ENCODE measurements at regions not wholly inside any gene's neighbourhood (a gene's known extent, or its start where the extent isn't known, plus 50 kb on each side); places are given as distances from the start of the nearest gene placed in this dataset.

DNA sequence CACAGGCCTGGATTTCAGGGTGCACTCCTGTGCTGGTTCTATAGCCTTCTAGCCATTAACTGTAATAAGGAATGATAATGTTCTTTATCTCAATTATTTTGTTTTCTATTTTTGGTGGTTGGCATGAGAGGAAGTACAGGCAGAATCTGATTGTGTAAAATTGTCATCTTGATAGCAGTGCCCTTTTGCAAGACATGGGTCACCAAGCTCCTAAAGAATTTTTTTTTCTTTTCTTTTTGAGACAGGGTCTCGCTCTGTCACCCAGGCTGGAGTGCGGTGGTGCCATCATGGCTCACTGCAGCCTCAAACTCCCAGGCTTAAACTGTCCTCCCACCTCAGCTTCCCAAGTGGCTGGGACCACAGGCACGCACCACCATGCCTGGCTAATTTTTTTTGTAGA, 206.7 kb upstream of the JARID2 start:
- no peaks in the 10 kb centered on the region for H4K20me1 ChIP-seq (ENCODE audit: low read depth, low read length)
- no peaks in the 10 kb centered on the region for H3K9me3 ChIP-seq (ENCODE audit: insufficient read depth, low read length)
- H3K9me2 ChIP-seq (replicated peaks; ENCODE audit: insufficient read depth, low read length) = no peaks in the 10 kb centered on the region
- no peaks in the 10 kb centered on the region for H3F3A ChIP-seq (ENCODE audit: insufficient read depth)
- no peak overlapping the region for H2AFZ ChIP-seq (ENCODE audit: low read depth, low read length, severe bottlenecking)
- TF ChIP-seq, protein P1, sequence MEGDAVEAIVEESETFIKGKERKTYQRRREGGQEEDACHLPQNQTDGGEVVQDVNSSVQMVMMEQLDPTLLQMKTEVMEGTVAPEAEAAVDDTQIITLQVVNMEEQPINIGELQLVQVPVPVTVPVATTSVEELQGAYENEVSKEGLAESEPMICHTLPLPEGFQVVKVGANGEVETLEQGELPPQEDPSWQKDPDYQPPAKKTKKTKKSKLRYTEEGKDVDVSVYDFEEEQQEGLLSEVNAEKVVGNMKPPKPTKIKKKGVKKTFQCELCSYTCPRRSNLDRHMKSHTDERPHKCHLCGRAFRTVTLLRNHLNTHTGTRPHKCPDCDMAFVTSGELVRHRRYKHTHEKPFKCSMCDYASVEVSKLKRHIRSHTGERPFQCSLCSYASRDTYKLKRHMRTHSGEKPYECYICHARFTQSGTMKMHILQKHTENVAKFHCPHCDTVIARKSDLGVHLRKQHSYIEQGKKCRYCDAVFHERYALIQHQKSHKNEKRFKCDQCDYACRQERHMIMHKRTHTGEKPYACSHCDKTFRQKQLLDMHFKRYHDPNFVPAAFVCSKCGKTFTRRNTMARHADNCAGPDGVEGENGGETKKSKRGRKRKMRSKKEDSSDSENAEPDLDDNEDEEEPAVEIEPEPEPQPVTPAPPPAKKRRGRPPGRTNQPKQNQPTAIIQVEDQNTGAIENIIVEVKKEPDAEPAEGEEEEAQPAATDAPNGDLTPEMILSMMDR (IDR thresholded peaks at IDR 0.05; ENCODE audit: insufficient read depth, low read length, poor library complexity, severe bottlenecking) = no peak
- no peak for TF ChIP-seq EZH2phosphoT487 (conservative IDR thresholded peaks at IDR 0.05; ENCODE audit: low read length)
- H3K4me2 ChIP-seq (ENCODE audit: low read depth, low read length, poor library complexity, severe bottlenecking) = no peak overlapping the region
- no peaks in the 10 kb centered on the region for H3K79me2 ChIP-seq (ENCODE audit: insufficient read depth, low read length)
- no peak overlapping the region for H3K27ac ChIP-seq (ENCODE audit: low read depth, low read length)
- no peak overlapping the region for H3K9ac ChIP-seq (ENCODE audit: low read length)
- no peak overlapping the region for H3K4me3 ChIP-seq (ENCODE audit: insufficient read depth, low read length, poor library complexity, severe bottlenecking)
- no peaks in the 10 kb centered on the region for H3K36me3 ChIP-seq (ENCODE audit: low read length)
- H3K27me3 ChIP-seq (ENCODE audit: low read length) = no peaks in the 10 kb centered on the region

DNA sequence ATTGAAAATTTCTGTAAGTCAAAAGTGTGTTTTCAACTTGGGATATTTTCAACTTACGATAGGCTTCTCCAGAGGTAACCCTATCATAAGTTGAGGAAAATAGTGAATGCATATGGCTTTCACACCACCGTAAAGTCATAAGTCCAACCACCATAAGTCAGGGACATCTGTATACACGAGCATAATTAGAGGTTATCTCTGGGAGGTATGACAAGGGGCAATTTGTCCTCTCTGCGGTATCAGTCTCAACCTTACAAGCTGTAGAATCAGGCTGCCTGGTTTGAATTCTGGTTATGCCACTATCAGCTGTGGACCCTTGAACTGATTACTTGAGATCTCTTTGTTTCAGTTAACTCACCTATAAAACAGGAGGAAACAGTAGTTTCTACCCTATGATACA, 202.9 kb upstream of the JARID2 start:
- H3K9ac ChIP-seq (ENCODE audit: low read length) = no peak overlapping the region
- no peak overlapping the region for H3K4me3 ChIP-seq (ENCODE audit: insufficient read depth, low read length, poor library complexity, severe bottlenecking)
- no peaks in the 10 kb centered on the region for H3F3A ChIP-seq (ENCODE audit: insufficient read depth)
- H3K9me3 ChIP-seq (ENCODE audit: insufficient read depth, low read length) = no peaks in the 10 kb centered on the region
- no peaks in the 10 kb centered on the region for H3K27me3 ChIP-seq (ENCODE audit: low read length)
- H3K4me2 ChIP-seq (ENCODE audit: low read depth, low read length, poor library complexity, severe bottlenecking) = no peak overlapping the region
- TF ChIP-seq, protein P1 (IDR thresholded peaks at IDR 0.05; ENCODE audit: insufficient read depth, low read length, poor library complexity, severe bottlenecking) = no peak
- no peak for TF ChIP-seq EZH2phosphoT487 (conservative IDR thresholded peaks at IDR 0.05; ENCODE audit: low read length)
- H3K27ac ChIP-seq (ENCODE audit: low read depth, low read length) = no peak overlapping the region
- H4K20me1 ChIP-seq (ENCODE audit: low read depth, low read length) = no peaks in the 10 kb centered on the region
- H3K36me3 ChIP-seq (ENCODE audit: low read length) = no peaks in the 10 kb centered on the region
- no peaks in the 10 kb centered on the region for H3K79me2 ChIP-seq (ENCODE audit: insufficient read depth, low read length)
- no peaks in the 10 kb centered on the region for H3K9me2 ChIP-seq (replicated peaks; ENCODE audit: insufficient read depth, low read length)
- no peak overlapping the region for H2AFZ ChIP-seq (ENCODE audit: low read depth, low read length, severe bottlenecking)

DNA sequence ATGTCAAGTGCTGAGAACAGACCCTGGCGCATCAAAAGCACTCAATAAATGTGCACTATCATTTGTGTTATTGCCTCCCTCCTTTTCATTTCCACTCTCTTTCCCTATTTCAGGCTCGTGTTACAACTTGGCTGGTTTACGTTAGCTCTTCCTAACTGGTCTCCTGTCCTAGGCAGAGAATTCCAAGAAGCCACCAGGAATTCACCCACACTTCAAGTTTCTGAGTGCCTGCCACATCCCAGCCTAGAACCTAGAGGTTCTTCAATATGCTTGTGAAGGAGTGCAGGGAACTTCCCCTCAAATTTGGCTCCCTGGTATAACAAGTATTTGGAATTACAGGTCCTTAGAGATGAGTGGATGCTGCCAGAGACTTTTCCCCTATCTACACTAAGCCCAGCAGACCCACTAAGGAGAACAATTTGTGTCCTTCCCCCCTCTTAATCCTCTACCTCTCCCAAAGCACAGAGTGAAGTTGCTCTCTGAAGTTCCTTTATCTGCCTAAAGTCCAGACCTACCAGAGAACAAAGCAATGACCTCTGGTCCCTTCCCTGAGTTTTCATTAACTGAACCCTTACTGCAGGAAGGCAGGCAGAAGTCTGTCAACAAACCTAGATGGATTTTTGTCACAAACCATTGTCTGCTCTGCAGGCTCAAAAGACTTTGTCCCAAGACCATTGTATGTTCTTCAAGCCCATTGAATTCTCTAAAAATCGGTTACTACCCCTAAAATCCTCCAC, 201.6 kb upstream of the JARID2 start:
- Histone ChIP-seq H3K36me3 (ENCODE audit: low read length) (no peaks in the 10 kb centered on the region), H3K4me3 (ENCODE audit: insufficient read depth, low read length, poor library complexity, severe bottlenecking) (no peak overlapping the region), H4K20me1 (ENCODE audit: low read depth, low read length) (no peaks in the 10 kb centered on the region), H3K9ac (ENCODE audit: low read length) (no peak overlapping the region), H3K9me3 (ENCODE audit: insufficient read depth, low read length) (no peaks in the 10 kb centered on the region), H3K27ac (ENCODE audit: low read depth, low read length) (no peak overlapping the region), H3K79me2 (ENCODE audit: insufficient read depth, low read length) (no peaks in the 10 kb centered on the region), H3K9me2 (replicated peaks; ENCODE audit: insufficient read depth, low read length) (no peaks in the 10 kb centered on the region), H3K4me2 (ENCODE audit: low read depth, low read length, poor library complexity, severe bottlenecking) (no peak overlapping the region), H3K27me3 (ENCODE audit: low read length) (no peaks in the 10 kb centered on the region), H2AFZ (ENCODE audit: low read depth, low read length, severe bottlenecking) (no peak overlapping the region), H3F3A (ENCODE audit: insufficient read depth) (no peaks in the 10 kb centered on the region)
- TF ChIP-seq EZH2phosphoT487 (conservative IDR thresholded peaks at IDR 0.05; ENCODE audit: low read length) = no peak
- TF ChIP-seq, protein P1 (IDR thresholded peaks at IDR 0.05; ENCODE audit: insufficient read depth, low read length, poor library complexity, severe bottlenecking) = no peak
